GM10248 (cell line): ENCODE measurements at regions not wholly inside any gene's neighbourhood (a gene's known extent, or its start where the extent isn't known, plus 50 kb on each side); places are given as distances from the start of the nearest gene placed in this dataset.
"Not testable (repeated sequence)": the region's sequence is repeated elsewhere in the genome, so short reads cannot be mapped to it uniquely, and the experiment has no call there.

Experiments
- CTCF ChIA-PET: fragments of 300-600 bp; sonication (Branson Sonifier 250); formaldehyde crosslinking; extraction: SDS; loops from one replicate; lab custom pipeline; 2021; ENCODE audit warnings: antibody characterized with exemption; lab: Yijun Ruan, JAX
- POLR2A ChIA-PET: fragments of 350-650 bp; sonication (Branson Sonifier 250); formaldehyde crosslinking; extraction: SDS; loops from one replicate; lab custom pipeline; 2020; ENCODE audit warnings: antibody characterized with exemption; lab: Yijun Ruan, JAX
- DNase-seq: peaks from one replicate; pipeline ENCODE4 v3.0.0; 2012; ENCODE audit errors: extremely low spot score
- CTCF ChIP-seq: IDR thresholded peaks from 2 replicates; pipeline ENCODE4 v1.5.1; 2012; ENCODE audit warnings: mild to moderate bottlenecking, low read depth; ENCODE audit errors: extremely low read depth, missing control alignments, control extremely low read depth

GRCh38 chr22:48070083-48070482 is 1307.6 kb downstream of the TBC1D22A start:
- no peak for DNase-seq
- POLR2A ChIA-PET: no interaction called here
- CTCF ChIA-PET: no interaction called here
- no peak for TF ChIP-seq CTCF

GRCh38 chr22:48069256-48069655 is 1306.8 kb downstream of the TBC1D22A start:
- DNase-seq: no peak
- POLR2A ChIA-PET: no interaction called here
- CTCF ChIA-PET: interaction anchor here (1.2 kb wide), 2 partner anchors 9 to 10 kb away, joined by 3 read pairs; no protein-coding TSS in a partner anchor
- TF ChIP-seq CTCF: no peak

GRCh38 chr22:48068323-48068885 is 1306.0 kb downstream of the TBC1D22A start:
- no peak for DNase-seq
- TF ChIP-seq CTCF: no peak
- ChIA-PET CTCF (interaction anchor here (1.2 kb wide), 3 partner anchors 8 to 21 kb away, joined by 3 read pairs; no protein-coding TSS in a partner anchor), POLR2A (no interaction called here)

- no peak for DNase-seq
- POLR2A ChIA-PET: no interaction called here
- no peak for TF ChIP-seq CTCF
- CTCF ChIA-PET: no interaction called here
Observed at GRCh38 chr22:48065892-48066291, 1303.4 kb downstream of the TBC1D22A start.

GRCh38 chr22:48061726-48062125 is 1299.3 kb downstream of the TBC1D22A start:
- POLR2A ChIA-PET: no interaction called here
- no peak for TF ChIP-seq CTCF
- DNase-seq: no peak
- CTCF ChIA-PET: no interaction called here

DNA sequence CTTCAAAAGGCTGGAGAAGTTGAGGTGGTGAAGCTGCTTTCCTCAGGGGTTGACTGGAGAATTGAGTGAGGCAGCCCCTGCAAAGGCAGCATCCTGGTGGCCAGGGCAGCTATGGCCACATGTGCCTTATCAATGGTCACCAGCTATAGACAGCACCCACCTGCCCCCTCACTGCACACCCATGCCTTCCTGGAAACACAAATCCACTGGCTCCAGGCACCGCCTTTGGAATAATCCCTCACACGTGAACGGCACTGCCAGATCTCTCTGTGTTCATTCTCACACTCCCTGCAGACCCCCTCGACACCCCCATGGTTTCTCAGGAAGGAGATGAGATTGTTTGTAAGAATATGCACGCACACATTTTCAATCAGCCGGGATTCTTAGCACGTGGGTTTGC is 1297.8 kb downstream of the TBC1D22A start:
- DNase-seq: no peak

GRCh38 chr22:48059521-48059920 is 1297.1 kb downstream of the TBC1D22A start:
- DNase-seq, POLR2A ChIA-PET: not testable (repeated sequence)
- CTCF ChIA-PET: interaction anchor here (1.7 kb wide), 1 partner anchor 10 kb away, joined by 3 read pairs; no protein-coding TSS in a partner anchor

More for the DNA sequence above, 1297.8 kb downstream of the TBC1D22A start:
- POLR2A ChIA-PET: no interaction called here
- TF ChIP-seq CTCF: no peak
- CTCF ChIA-PET: interaction anchor here (1.2 kb wide), 1 partner anchor 9 kb away, joined by 3 read pairs; no protein-coding TSS in a partner anchor
